CD4-positive, alpha-beta T cell (primary cell): ENCODE measurements at regions not wholly inside any gene's neighbourhood (a gene's known extent, or its start where the extent isn't known, plus 50 kb on each side); places are given as distances from the start of the nearest gene placed in this dataset.
"Not testable (repeated sequence)": the region's sequence is repeated elsewhere in the genome, so short reads cannot be mapped to it uniquely, and the experiment has no call there.

Source experiments
- ATAC-seq: fragments of 200-7000 bp; cut with Tn5 transposase; one replicate; pipeline ENCODE4 v1.10.0; 2022; ENCODE audit warnings: mild to moderate bottlenecking; ENCODE audit not compliant: poor library complexity
- CTCF ChIA-PET: fragments of 350-600 bp; sonication (Branson Sonifier 250); formaldehyde crosslinking; loops from one replicate; lab custom pipeline; 2021; ENCODE audit warnings: antibody characterized with exemption, inconsistent platforms; lab: Charles Lee
- POLR2A ChIA-PET: fragments of 350-600 bp; sonication (Branson Sonifier 250); formaldehyde crosslinking; loops from one replicate; lab custom pipeline; 2021; ENCODE audit warnings: antibody characterized with exemption, inconsistent platforms; lab: Charles Lee
- DNase-seq, 14 experiments: peaks; one replicate each; pipeline ENCODE4 v3.0.0-alpha.2; 2013 to 2020; ENCODE audit warnings: mixed read lengths in 2 of 14
- H3K27ac ChIP-seq, 2 donors: one replicate each; pipeline versions ENCODE4 v1.5.1 to v1.7.0; 2013; ENCODE audit warnings: low read length in 2 of 2, low read depth in 1 of 2, mild to moderate bottlenecking in 1 of 2
- H3K27me3 ChIP-seq, 2 experiments: 1 replicate in 1 of 2; 2 replicates in 1 of 2; pipeline versions ENCODE4 v1.6.1 to v1.7.0; 2013; ENCODE audit warnings: low read length in 2 of 2, control low read depth in 1 of 2, mild to moderate bottlenecking in 1 of 2, moderate library complexity in 1 of 2; ENCODE audit not compliant: insufficient read depth in 2 of 2, control insufficient read depth in 1 of 2
- H3K36me3 ChIP-seq: one replicate; pipeline ENCODE4 v1.6.1; 2013; ENCODE audit warnings: low read length, control low read depth; ENCODE audit not compliant: insufficient read depth
- H3K4me1 ChIP-seq: one replicate; pipeline ENCODE4 v1.6.1; 2013; ENCODE audit warnings: low read length, control low read depth; ENCODE audit not compliant: insufficient read depth
- H3K4me3 ChIP-seq: one replicate; pipeline ENCODE4 v1.5.1; 2013; ENCODE audit warnings: mild to moderate bottlenecking, low read length, moderate library complexity
- H3K9me3 ChIP-seq, 2 experiments: 1 replicate in 1 of 2; 2 replicates in 1 of 2; pipeline versions ENCODE4 v1.6.1 to v1.7.0; 2013; ENCODE audit warnings: low read length in 2 of 2, mild to moderate bottlenecking in 2 of 2, control low read depth in 1 of 2, moderate library complexity in 1 of 2; ENCODE audit not compliant: control insufficient read depth in 1 of 2, insufficient read depth in 1 of 2
- H3K27ac Mint-ChIP-seq: one replicate; pipeline ENCODE4 v1.8.0; 2020; ENCODE audit warnings: mixed read lengths
- H3K27me3 Mint-ChIP-seq: one replicate; pipeline ENCODE4 v1.8.0; 2021; ENCODE audit warnings: mixed read lengths
- H3K36me3 Mint-ChIP-seq: one replicate; pipeline ENCODE4 v1.8.0; 2021; ENCODE audit warnings: low read depth, mixed read lengths
- H3K4me1 Mint-ChIP-seq: one replicate; pipeline ENCODE4 v1.8.0; 2021; ENCODE audit warnings: low read depth, mixed read lengths
- H3K4me3 Mint-ChIP-seq: one replicate; pipeline ENCODE4 v1.8.0; 2020; ENCODE audit warnings: mild to moderate bottlenecking, mixed read lengths
- H3K9me3 Mint-ChIP-seq: one replicate; pipeline ENCODE4 v1.8.0; 2020; ENCODE audit warnings: mixed read lengths
- CTCF ChIP-seq: fragments of 200-600 bp; IDR thresholded peaks from one replicate; pipeline ENCODE4 v1.8.0; 2022; ENCODE audit warnings: antibody characterized with exemption, mild to moderate bottlenecking
- intact Hi-C, 2 experiments: fragments of 100-400 bp; cut with DNase I in 1 of 2; cut with micrococcal nuclease in 1 of 2; formaldehyde crosslinking; loops; one replicate each; pipeline versions ENCODE4 v1.15.1 to v1.9.0; 2023 to 2025; cut with DNase I, micrococcal nuclease

GRCh38 chr4:103496800-103497199 lies 223.0 kb downstream of the TACR3 start:
- H3K36me3 ChIP-seq = no peaks in the 10 kb centered on the region
- no peak for DNase-seq
- intact Hi-C loops = no loop called here
- Mint-ChIP-seq H3K9me3 (peaks cover 3% of the 10 kb centered on the region), H3K4me1 (no peaks in the 10 kb centered on the region), H3K27me3 (no peaks in the 10 kb centered on the region), H3K27ac (no peak overlapping the region), H3K36me3 (no peaks in the 10 kb centered on the region), H3K4me3 (no peak overlapping the region)
- no peak overlapping the region for H3K27ac ChIP-seq
- peaks cover 0 to 5% of the 10 kb centered on the region in 2 experiments for H3K9me3 ChIP-seq
- ChIA-PET CTCF (no interaction called here), POLR2A (no interaction called here)
- no peak for ATAC-seq
- H3K4me3 ChIP-seq = no peak overlapping the region
- TF ChIP-seq CTCF = no peak
- no peaks in the 10 kb centered on the region for H3K27me3 ChIP-seq
- H3K4me1 ChIP-seq = no peaks in the 10 kb centered on the region

- Mint-ChIP-seq H3K4me1 (no peaks in the 10 kb centered on the region), H3K4me3 (no peak overlapping the region), H3K9me3 (peaks cover 3% of the 10 kb centered on the region), H3K27ac (no peak overlapping the region), H3K27me3 (no peaks in the 10 kb centered on the region), H3K36me3 (no peaks in the 10 kb centered on the region)
- Histone ChIP-seq H3K36me3 (no peaks in the 10 kb centered on the region), H3K9me3 (peaks cover 0 to 5% of the 10 kb centered on the region in 2 experiments), H3K27me3 (no peaks in the 10 kb centered on the region), H3K4me1 (no peaks in the 10 kb centered on the region), H3K27ac (no peak overlapping the region), H3K4me3 (no peak overlapping the region)
- ATAC-seq = no peak
- POLR2A ChIA-PET = no interaction called here
- DNase-seq = no peak
- CTCF ChIA-PET = no interaction called here
- TF ChIP-seq CTCF = no peak
- intact Hi-C loops = no loop called here
Measured at GRCh38 chr4:103493450-103494159, 226.2 kb downstream of the TACR3 start.

- ATAC-seq, H3K4me1 ChIP-seq, POLR2A ChIA-PET, H3K27me3 Mint-ChIP-seq, H3K9me3 Mint-ChIP-seq, H3K27me3 ChIP-seq, intact Hi-C loops, H3K4me3 ChIP-seq, H3K4me3 Mint-ChIP-seq, H3K27ac ChIP-seq, H3K9me3 ChIP-seq, CTCF ChIA-PET, DNase-seq, H3K36me3 Mint-ChIP-seq, H3K36me3 ChIP-seq, H3K27ac Mint-ChIP-seq, H3K4me1 Mint-ChIP-seq: not testable (repeated sequence)
Measured at GRCh38 chr4:103485296-103485695, 234.5 kb downstream of the TACR3 start.

GRCh38 chr4:103484521-103484920 lies 235.3 kb downstream of the TACR3 start:
- DNase-seq = no peak
- Mint-ChIP-seq H3K4me3 (no peak overlapping the region), H3K27me3 (no peaks in the 10 kb centered on the region), H3K9me3 (no peaks in the 10 kb centered on the region), H3K4me1 (no peaks in the 10 kb centered on the region), H3K27ac (no peak overlapping the region), H3K36me3 (no peaks in the 10 kb centered on the region)
- H3K36me3 ChIP-seq = no peaks in the 10 kb centered on the region
- TF ChIP-seq CTCF = no peak
- CTCF ChIA-PET = no interaction called here
- intact Hi-C loops = no loop called here
- ATAC-seq = no peak
- H3K9me3 ChIP-seq = peaks cover 0 to 7% of the 10 kb centered on the region in 2 experiments
- POLR2A ChIA-PET = no interaction called here
- H3K27ac ChIP-seq = no peak overlapping the region
- no peaks in the 10 kb centered on the region for H3K27me3 ChIP-seq
- H3K4me3 ChIP-seq = no peak overlapping the region
- no peaks in the 10 kb centered on the region for H3K4me1 ChIP-seq
